GM12872 (cell line): ENCODE measurements at regions not wholly inside any gene's neighbourhood (a gene's known extent, or its start where the extent isn't known, plus 50 kb on each side); places are given as distances from the start of the nearest gene placed in this dataset.

ENCODE experiments used
- TF ChIP-seq, protein P1 (sequence below): IDR thresholded peaks from 3 replicates; pipeline ENCODE4 v1.5.1; 2011; ENCODE audit warnings: low read depth, mild to moderate bottlenecking, low read length, moderate library complexity; ENCODE audit not compliant: insufficient read depth

DNA sequence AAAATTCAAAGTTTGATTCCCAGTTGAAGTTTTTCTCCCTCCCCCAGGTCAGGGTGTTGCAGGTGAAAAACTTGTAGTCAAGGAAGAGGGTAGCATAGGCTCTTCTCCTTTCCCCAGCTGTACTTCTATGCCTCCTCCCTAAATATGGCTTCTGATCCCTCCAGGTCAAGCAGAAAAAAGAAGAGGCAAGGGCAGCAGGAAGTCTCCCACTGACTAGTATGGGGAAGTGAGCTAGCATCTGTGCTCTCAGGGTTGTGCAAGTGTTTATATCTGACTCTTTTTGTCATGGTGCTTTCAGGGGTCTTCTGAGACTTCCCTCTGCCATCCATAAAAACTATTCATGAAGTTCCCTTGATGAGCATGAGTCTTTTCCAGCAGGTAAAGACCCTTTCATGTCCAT is 76.0 kb downstream of the ATPSCKMT start:
- TF ChIP-seq, protein P1, sequence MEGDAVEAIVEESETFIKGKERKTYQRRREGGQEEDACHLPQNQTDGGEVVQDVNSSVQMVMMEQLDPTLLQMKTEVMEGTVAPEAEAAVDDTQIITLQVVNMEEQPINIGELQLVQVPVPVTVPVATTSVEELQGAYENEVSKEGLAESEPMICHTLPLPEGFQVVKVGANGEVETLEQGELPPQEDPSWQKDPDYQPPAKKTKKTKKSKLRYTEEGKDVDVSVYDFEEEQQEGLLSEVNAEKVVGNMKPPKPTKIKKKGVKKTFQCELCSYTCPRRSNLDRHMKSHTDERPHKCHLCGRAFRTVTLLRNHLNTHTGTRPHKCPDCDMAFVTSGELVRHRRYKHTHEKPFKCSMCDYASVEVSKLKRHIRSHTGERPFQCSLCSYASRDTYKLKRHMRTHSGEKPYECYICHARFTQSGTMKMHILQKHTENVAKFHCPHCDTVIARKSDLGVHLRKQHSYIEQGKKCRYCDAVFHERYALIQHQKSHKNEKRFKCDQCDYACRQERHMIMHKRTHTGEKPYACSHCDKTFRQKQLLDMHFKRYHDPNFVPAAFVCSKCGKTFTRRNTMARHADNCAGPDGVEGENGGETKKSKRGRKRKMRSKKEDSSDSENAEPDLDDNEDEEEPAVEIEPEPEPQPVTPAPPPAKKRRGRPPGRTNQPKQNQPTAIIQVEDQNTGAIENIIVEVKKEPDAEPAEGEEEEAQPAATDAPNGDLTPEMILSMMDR = no peak

DNA sequence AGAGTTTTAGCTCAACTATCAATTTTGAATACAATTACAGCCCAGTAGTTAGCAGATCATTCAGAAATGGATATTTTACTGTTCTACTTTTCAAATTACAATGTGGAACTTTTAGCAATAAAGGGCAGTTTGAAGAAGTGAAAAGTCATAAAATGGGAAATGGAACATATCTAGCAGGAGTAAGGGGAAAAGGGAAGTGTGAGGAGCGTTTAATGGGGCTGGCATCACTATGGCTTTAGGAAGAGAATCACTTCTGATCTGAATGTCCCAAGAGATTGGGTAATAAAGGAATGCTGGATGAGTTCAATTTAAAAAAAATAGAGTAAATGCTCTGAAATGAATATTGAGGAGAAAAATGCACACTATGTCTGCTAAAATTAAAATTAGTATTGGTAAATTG is 77.4 kb downstream of the ATPSCKMT start:
- TF ChIP-seq, protein P1 = no peak

DNA sequence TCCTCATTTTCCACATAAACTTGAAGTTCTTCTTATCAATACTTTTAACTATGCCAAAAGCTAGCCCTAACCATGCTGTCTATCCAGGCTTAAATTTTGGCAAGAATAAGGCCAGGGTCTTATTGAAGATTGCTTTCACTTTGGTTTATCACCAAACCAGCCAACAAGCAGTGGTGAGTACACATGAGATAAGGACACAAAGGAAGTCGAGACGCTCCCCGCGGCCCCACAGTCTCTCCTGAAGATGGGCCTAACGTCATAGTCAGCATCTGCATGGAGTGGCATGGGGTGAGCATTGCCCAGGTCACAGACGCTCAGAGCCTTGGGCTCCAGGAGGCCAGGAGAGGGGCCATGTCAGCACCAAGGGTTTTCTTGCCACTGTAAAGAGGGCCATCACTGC is 80.3 kb downstream of the ATPSCKMT start:
- TF ChIP-seq, protein P1 = no peak

DNA sequence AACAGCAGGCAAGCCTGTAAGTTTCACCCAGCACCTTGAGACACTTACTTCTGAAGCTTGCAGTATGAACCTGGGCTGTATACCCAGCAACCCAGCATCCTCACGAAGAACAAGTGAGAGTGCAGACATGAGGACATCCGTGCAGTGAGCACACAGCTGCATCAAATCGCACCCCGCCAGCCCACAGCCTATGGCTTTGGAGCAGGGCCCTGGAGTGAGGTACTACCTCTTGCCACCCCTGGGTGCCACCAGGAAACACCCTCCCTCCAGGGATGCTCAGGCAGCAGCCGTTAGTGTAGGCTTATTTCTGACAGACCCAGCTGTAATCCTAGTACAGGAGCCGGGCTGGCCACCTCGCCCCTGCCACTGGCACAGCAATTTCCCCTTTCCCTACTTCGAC is 81.4 kb downstream of the ATPSCKMT start:
- TF ChIP-seq, protein P1 = no peak

DNA sequence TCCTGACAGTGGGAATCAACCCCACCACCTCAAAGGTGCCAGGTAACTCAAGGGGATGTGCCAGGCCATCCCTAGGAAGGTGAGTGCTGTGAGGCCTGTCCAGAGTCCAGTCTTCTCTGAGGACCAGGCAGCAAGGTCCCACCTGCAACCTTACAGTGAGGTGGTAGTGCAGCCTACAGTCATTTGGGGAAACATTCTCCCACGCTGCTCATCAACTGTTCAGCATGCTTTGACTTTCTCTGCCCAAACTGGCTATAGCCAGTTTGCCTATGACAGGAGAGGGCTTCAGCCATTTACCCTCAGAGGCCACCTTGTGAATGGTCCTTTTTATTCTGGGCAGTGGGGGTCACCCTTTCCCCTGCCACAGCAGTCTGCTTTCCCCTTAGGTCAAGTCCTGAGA is 81.9 kb downstream of the ATPSCKMT start:
- TF ChIP-seq, protein P1 = no peak

DNA sequence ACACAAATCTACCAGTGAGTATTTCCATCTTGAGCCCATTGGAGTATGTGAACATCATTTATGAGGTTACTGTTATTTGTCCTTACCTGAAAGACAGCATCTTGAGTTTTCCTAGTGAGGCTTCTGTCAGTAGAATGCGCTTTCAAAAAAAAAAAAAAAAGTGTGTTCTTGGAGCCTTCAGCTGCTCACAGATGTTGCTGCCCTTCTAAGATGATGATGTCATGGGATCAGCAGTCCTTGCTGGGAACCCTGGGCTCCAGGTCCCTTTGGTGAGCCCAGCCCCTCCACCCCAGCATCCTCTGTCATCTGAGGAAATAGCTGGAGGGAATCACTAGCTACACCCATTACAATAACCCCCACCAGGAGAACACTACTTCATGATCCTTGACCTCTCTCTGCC is 83.3 kb downstream of the ATPSCKMT start:
- TF ChIP-seq, protein P1 = no peak

DNA sequence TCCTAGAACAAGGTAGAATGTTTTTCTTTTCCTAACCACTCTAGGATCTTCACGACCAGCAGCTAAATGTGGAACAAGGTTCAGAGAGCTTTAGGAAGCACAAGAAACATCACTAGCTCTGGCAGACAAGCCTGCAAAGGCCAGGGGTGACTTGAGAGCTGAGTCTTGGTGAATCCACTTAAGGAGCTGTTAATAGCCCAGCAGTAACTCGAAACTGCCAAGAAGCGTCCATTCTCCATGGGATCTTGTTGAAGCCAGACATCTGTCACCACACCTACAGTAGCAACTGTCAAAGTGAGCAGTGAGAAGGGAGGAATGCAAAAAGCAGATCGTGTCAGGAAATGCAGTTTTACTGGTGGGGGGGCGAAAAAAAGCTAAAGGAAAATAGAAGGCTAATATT is 87.2 kb downstream of the ATPSCKMT start:
- TF ChIP-seq, protein P1 = no peak

DNA sequence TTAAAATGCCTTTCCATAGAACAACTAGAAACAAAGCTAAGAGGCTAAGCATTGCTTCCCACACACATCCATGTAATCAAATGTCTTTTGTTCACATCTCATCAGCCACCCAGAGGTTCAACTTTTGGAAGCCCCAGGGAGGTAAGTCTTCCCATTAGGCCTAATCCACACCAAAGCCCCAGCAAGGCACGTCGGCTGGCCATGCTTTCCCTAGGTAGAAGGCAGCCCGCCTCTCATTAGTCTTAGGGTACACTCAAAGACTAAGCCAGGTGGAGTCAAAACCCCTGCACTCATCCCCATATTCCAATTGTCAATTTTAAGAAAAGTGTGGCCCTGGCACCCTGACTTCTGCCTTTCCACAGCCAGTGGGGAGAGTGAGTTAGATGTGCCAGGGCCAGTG is 87.9 kb downstream of the ATPSCKMT start:
- TF ChIP-seq, protein P1 = no peak
